NB4 (cell line): ENCODE measurements at regions not wholly inside any gene's neighbourhood (a gene's known extent, or its start where the extent isn't known, plus 50 kb on each side); places are given as distances from the start of the nearest gene placed in this dataset.

ENCODE experiments used
- CTCF ChIP-seq: IDR thresholded peaks from one replicate; pipeline ENCODE4 v1.5.1; 2012; ENCODE audit warnings: low read depth, low read length
- POLR2A ChIP-seq: IDR thresholded peaks from 2 replicates; pipeline ENCODE4 v1.6.1; 2011; ENCODE audit warnings: mild to moderate bottlenecking; ENCODE audit not compliant: insufficient read length; ENCODE audit errors: extremely low read depth

GRCh38 chr10:90526721-90527120 lies 331.1 kb downstream of the HTR7 start:
- TF ChIP-seq CTCF (no peak), POLR2A (no peak)
